HEK293 (cell line): ENCODE measurements at regions not wholly inside any gene's neighbourhood (a gene's known extent, or its start where the extent isn't known, plus 50 kb on each side); places are given as distances from the start of the nearest gene placed in this dataset.

Source experiments
- CTCF ChIA-PET: fragments of 350-600 bp; formaldehyde crosslinking; extraction: SDS; loops from one replicate; lab custom pipeline; 2021; ENCODE audit warnings: antibody characterized with exemption; lab: Yijun Ruan, JAX
- POLR2A ChIA-PET: fragments of 300-600 bp; formaldehyde crosslinking; extraction: SDS; loops from one replicate; lab custom pipeline; 2020; ENCODE audit warnings: antibody characterized with exemption, inconsistent platforms; lab: Yijun Ruan, JAX
- H3K27ac ChIP-seq: fragments of 200-500 bp; sonication (Bioruptor generic); 2 replicates; pipeline ENCODE4 v1.5.1; 2014; ENCODE audit warnings: low read depth, low read length, control low read depth, inconsistent platforms; ENCODE audit errors: extremely low read depth
- H3K36me3 ChIP-seq, 2 experiments: fragments of 200-500 bp in 1 of 2; sonication (Bioruptor generic) in 1 of 2; 1 replicate in 1 of 2; 2 replicates in 1 of 2; pipeline ENCODE4 v1.5.1; 2014 to 2017; ENCODE audit warnings: inconsistent platforms in 2 of 2, low read length in 2 of 2; ENCODE audit not compliant: control insufficient read depth in 2 of 2, insufficient read depth in 1 of 2
- H3K4me1 ChIP-seq: fragments of 200-500 bp; sonication (Bioruptor generic); 2 replicates; pipeline ENCODE4 v1.5.1; 2014; ENCODE audit warnings: mild to moderate bottlenecking, low read length, inconsistent platforms; ENCODE audit not compliant: control insufficient read depth, insufficient read depth
- H3K4me3 ChIP-seq: 2 replicates; pipeline ENCODE4 v1.5.1; 2011; ENCODE audit warnings: low read depth, mild to moderate bottlenecking, control low read depth, low read length, moderate library complexity
- H3K9me3 ChIP-seq: fragments of 200-500 bp; sonication (Bioruptor generic); 2 replicates; pipeline ENCODE4 v1.5.1; 2014; ENCODE audit warnings: low read depth, low read length, inconsistent platforms; ENCODE audit not compliant: control insufficient read depth, insufficient read depth
- GLI2 ChIP-seq: fragments of 450-650 bp; formaldehyde crosslinking; IDR thresholded peaks from 2 replicates; pipeline ENCODE4; 2017; ENCODE audit warnings: missing biosample characterization, missing genetic modification characterization, low read depth, borderline replicate concordance
- GLIS1 ChIP-seq: fragments of 450-650 bp; formaldehyde crosslinking; IDR thresholded peaks from 2 replicates; pipeline ENCODE4 v1.5.1; 2016; ENCODE audit warnings: missing biosample characterization, missing genetic modification characterization
- HOXD13 ChIP-seq: sonication (generic); formaldehyde crosslinking; IDR thresholded peaks from 2 replicates; pipeline ENCODE4 v1.8.0; 2022; ENCODE audit warnings: missing genetic modification reagents, borderline replicate concordance
- KLF17 ChIP-seq: fragments of 450-650 bp; formaldehyde crosslinking; IDR thresholded peaks from 2 replicates; pipeline ENCODE4 v1.5.1; 2016; ENCODE audit warnings: missing biosample characterization, missing genetic modification characterization
- REST ChIP-seq: fragments of 450-650 bp; formaldehyde crosslinking; IDR thresholded peaks from 2 replicates; pipeline ENCODE4 v1.5.1; 2016; ENCODE audit warnings: missing biosample characterization, missing genetic modification characterization
- ZBTB21 ChIP-seq: fragments of 450-650 bp; formaldehyde crosslinking; IDR thresholded peaks from 2 replicates; pipeline ENCODE4 v1.5.1; 2017; ENCODE audit warnings: missing biosample characterization, missing genetic modification characterization
- ZNF248 ChIP-seq: fragments of 450-650 bp; formaldehyde crosslinking; IDR thresholded peaks from 2 replicates; pipeline ENCODE4 v1.5.1; 2017; ENCODE audit warnings: missing biosample characterization, missing genetic modification characterization
- ZNF354C ChIP-seq: fragments of 450-650 bp; formaldehyde crosslinking; IDR thresholded peaks from 2 replicates; pipeline ENCODE4 v1.5.1; 2016; ENCODE audit warnings: missing biosample characterization, missing genetic modification characterization, low read depth, borderline replicate concordance
- ZNF362 ChIP-seq: fragments of 450-650 bp; formaldehyde crosslinking; IDR thresholded peaks from 2 replicates; pipeline ENCODE4 v1.5.1; 2016; ENCODE audit warnings: missing biosample characterization, missing genetic modification characterization
- ZNF514 ChIP-seq: fragments of 450-650 bp; formaldehyde crosslinking; IDR thresholded peaks from 2 replicates; pipeline ENCODE4 v1.5.1; 2016; ENCODE audit warnings: missing biosample characterization, missing genetic modification characterization
- ZNF549 ChIP-seq: fragments of 450-650 bp; IDR thresholded peaks from 2 replicates; pipeline ENCODE4 v1.5.1; 2018; ENCODE audit warnings: missing biosample characterization, missing genetic modification characterization, mild to moderate bottlenecking, inconsistent platforms, moderate library complexity
- ZNF560 ChIP-seq: fragments of 450-650 bp; formaldehyde crosslinking; IDR thresholded peaks from 2 replicates; pipeline ENCODE4 v1.5.1; 2017; ENCODE audit warnings: missing biosample characterization, missing genetic modification characterization, borderline replicate concordance
- ZNF561 ChIP-seq: fragments of 450-650 bp; IDR thresholded peaks from 2 replicates; pipeline ENCODE4 v1.5.1; 2018; ENCODE audit warnings: missing biosample characterization, missing genetic modification characterization, borderline replicate concordance
- ZNF571 ChIP-seq: fragments of 450-650 bp; formaldehyde crosslinking; IDR thresholded peaks from 2 replicates; pipeline ENCODE4 v1.5.0; 2017; ENCODE audit warnings: missing biosample characterization, missing genetic modification characterization
- ZNF629 ChIP-seq: fragments of 450-650 bp; formaldehyde crosslinking; IDR thresholded peaks from 2 replicates; pipeline ENCODE4 v1.5.1; 2017; ENCODE audit warnings: missing biosample characterization, missing genetic modification characterization
- ZNF677 ChIP-seq: fragments of 450-650 bp; IDR thresholded peaks from 2 replicates; pipeline ENCODE4 v1.5.0; 2018; ENCODE audit warnings: missing biosample characterization, mild to moderate bottlenecking, missing genetic modification characterization, moderate library complexity
- ZNF704 ChIP-seq: fragments of 450-650 bp; formaldehyde crosslinking; IDR thresholded peaks from 2 replicates; pipeline ENCODE4 v1.5.1; 2016; ENCODE audit warnings: missing biosample characterization, missing genetic modification characterization
- ZNF707 ChIP-seq: fragments of 450-650 bp; formaldehyde crosslinking; IDR thresholded peaks from 2 replicates; pipeline ENCODE4 v1.5.1; 2016; ENCODE audit warnings: missing biosample characterization, missing genetic modification characterization
- ZNF768 ChIP-seq: fragments of 450-650 bp; formaldehyde crosslinking; IDR thresholded peaks from 2 replicates; pipeline ENCODE4 v1.5.1; 2018; ENCODE audit warnings: missing biosample characterization, mild to moderate bottlenecking, missing genetic modification characterization
- ZNF785 ChIP-seq: fragments of 450-650 bp; formaldehyde crosslinking; IDR thresholded peaks from 2 replicates; pipeline ENCODE4 v1.5.1; 2016; ENCODE audit warnings: missing biosample characterization, missing genetic modification characterization
- ZNF791 ChIP-seq: fragments of 450-650 bp; formaldehyde crosslinking; IDR thresholded peaks from 2 replicates; pipeline ENCODE4 v1.5.1; 2016; ENCODE audit warnings: missing biosample characterization, missing genetic modification characterization
- ZNF830 ChIP-seq: fragments of 450-650 bp; IDR thresholded peaks from 2 replicates; pipeline ENCODE4 v1.5.0; 2018; ENCODE audit warnings: missing biosample characterization, missing genetic modification characterization, low read depth, mild to moderate bottlenecking, moderate library complexity
- TF ChIP-seq, protein P1 (sequence below): fragments of 450-650 bp; formaldehyde crosslinking; IDR thresholded peaks from 2 replicates; pipeline ENCODE4 v1.5.1; 2016; ENCODE audit warnings: missing biosample characterization, missing genetic modification characterization

GRCh38 chr4:59500103-59500502, 1700.0 kb upstream of the ADGRL3 start:
- TF ChIP-seq ZNF704 (no peak), REST (tag by site-specific recombination) (no peak), ZNF791 (tag by site-specific recombination) (no peak), ZNF785 (tag by site-specific recombination) (no peak), ZNF560 (tag by site-specific recombination) (no peak), ZNF354C (tag by site-specific recombination) (no peak), ZNF768 (tag by site-specific recombination) (no peak), ZNF248 (tag by site-specific recombination) (no peak), ZNF830 (tag by site-specific recombination) (no peak), ZNF629 (no peak), GLI2 (no peak), ZNF514 (tag by site-specific recombination) (no peak), ZNF561 (no peak), ZBTB21 (tag by site-specific recombination) (no peak), ZNF707 (no peak), KLF17 (no peak), ZNF571 (tag by site-specific recombination) (no peak)
- TF ChIP-seq, protein P1, sequence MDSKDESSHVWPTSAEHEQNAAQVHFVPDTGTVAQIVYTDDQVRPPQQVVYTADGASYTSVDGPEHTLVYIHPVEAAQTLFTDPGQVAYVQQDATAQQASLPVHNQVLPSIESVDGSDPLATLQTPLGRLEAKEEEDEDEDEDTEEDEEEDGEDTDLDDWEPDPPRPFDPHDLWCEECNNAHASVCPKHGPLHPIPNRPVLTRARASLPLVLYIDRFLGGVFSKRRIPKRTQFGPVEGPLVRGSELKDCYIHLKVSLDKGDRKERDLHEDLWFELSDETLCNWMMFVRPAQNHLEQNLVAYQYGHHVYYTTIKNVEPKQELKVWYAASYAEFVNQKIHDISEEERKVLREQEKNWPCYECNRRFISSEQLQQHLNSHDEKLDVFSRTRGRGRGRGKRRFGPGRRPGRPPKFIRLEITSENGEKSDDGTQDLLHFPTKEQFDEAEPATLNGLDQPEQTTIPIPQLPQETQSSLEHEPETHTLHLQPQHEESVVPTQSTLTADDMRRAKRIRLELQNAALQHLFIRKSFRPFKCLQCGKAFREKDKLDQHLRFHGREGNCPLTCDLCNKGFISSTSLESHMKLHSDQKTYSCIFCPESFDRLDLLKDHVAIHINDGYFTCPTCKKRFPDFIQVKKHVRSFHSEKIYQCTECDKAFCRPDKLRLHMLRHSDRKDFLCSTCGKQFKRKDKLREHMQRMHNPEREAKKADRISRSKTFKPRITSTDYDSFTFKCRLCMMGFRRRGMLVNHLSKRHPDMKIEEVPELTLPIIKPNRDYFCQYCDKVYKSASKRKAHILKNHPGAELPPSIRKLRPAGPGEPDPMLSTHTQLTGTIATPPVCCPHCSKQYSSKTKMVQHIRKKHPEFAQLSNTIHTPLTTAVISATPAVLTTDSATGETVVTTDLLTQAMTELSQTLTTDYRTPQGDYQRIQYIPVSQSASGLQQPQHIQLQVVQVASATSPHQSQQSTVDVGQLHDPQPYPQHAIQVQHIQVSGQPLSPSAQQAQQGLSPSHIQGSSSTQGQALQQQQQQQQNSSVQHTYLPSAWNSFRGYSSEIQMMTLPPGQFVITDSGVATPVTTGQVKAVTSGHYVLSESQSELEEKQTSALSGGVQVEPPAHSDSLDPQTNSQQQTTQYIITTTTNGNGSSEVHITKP (tag by site-specific recombination) = no peak
- H3K27ac ChIP-seq = no peak overlapping the region
- no peaks in the 10 kb centered on the region for H3K4me1 ChIP-seq
- no peaks in the 10 kb centered on the region for H3K9me3 ChIP-seq
- no peaks in the 10 kb centered on the region for H3K36me3 ChIP-seq
- ChIA-PET CTCF (interaction anchor here (0.7 kb wide), 1 partner anchor 34 kb away, joined by 3 read pairs; no protein-coding TSS in a partner anchor), POLR2A (no interaction called here)
- no peak overlapping the region for H3K4me3 ChIP-seq

DNA sequence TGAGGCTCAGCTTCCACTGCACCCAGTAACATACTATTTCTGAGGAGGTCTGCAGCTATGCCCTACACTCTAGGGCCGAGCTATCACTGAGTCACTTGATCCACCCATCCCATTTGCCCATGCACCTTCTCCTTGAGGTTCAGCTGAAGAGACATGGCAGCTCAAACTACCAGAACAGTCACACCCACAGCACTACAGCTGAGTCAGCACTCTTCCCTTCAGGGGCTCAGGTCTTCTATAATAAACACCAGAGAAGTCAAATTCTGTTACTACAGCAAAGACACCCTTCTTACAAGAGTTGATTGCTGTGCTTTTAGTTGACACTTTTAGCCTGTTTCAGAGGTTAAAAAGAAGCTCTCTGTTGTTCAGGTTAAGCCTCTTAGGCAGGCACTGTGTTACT, 1696.4 kb upstream of the ADGRL3 start:
- H3K4me1 ChIP-seq = no peaks in the 10 kb centered on the region
- no peak overlapping the region for H3K27ac ChIP-seq
- POLR2A ChIA-PET = no interaction called here
- CTCF ChIA-PET = no interaction called here
- no peaks in the 10 kb centered on the region for H3K9me3 ChIP-seq
- no peak overlapping the region for H3K4me3 ChIP-seq
- H3K36me3 ChIP-seq = no peaks in the 10 kb centered on the region
- no peak for TF ChIP-seq ZNF560 (tag by site-specific recombination)
- TF ChIP-seq GLIS1 (tag by site-specific recombination) = no peak
- TF ChIP-seq ZNF362 (tag by site-specific recombination) = no peak
- TF ChIP-seq ZNF677 (tag by site-specific recombination) = no peak
- TF ChIP-seq HOXD13 (CRISPR knock-in tag) = no peak
- TF ChIP-seq ZNF549 (tag by site-specific recombination) = no peak
